GM23338 (cell line): ENCODE measurements at regions not wholly inside any gene's neighbourhood (a gene's known extent, or its start where the extent isn't known, plus 50 kb on each side); places are given as distances from the start of the nearest gene placed in this dataset.

ENCODE experiments used
- ATAC-seq: fragments of 200-7000 bp; cut with Tn5 transposase; 3 replicates; pipeline ENCODE4 v1.9.1; 2020
- DNase-seq: peaks from one replicate; pipeline ENCODE4 v3.0.0-alpha.2; 2015; ENCODE audit warnings: low spot score
- H2AFZ ChIP-seq: fragments of 200-600 bp; sonication (generic); 2 replicates; pipeline ENCODE4 v1.8.0; 2016; ENCODE audit warnings: antibody characterized with exemption, mild to moderate bottlenecking, moderate library complexity
- H3F3A ChIP-seq: fragments of 200-600 bp; sonication (generic); replicated peaks from 2 replicates; pipeline ENCODE4 v1.8.0; 2017; ENCODE audit warnings: antibody characterized with exemption, mixed run types, low read depth
- H3K27ac ChIP-seq: fragments of 200-600 bp; sonication (generic); 2 replicates; pipeline ENCODE4 v1.6.1; 2016; ENCODE audit warnings: low read depth
- H3K27me3 ChIP-seq: fragments of 200-600 bp; sonication (generic); 2 replicates; pipeline ENCODE4 v1.8.0; 2016; ENCODE audit warnings: mild to moderate bottlenecking, mixed run types, moderate library complexity; ENCODE audit not compliant: insufficient read depth
- H3K36me3 ChIP-seq: fragments of 200-600 bp; sonication (generic); 2 replicates; pipeline ENCODE4 v1.8.0; 2016; ENCODE audit warnings: mild to moderate bottlenecking; ENCODE audit not compliant: insufficient read depth
- H3K4me1 ChIP-seq: fragments of 200-600 bp; sonication (generic); 2 replicates; pipeline ENCODE4 v1.8.0; 2016; ENCODE audit warnings: mild to moderate bottlenecking, moderate library complexity; ENCODE audit not compliant: insufficient read depth
- H3K4me2 ChIP-seq: fragments of 200-600 bp; sonication (generic); 2 replicates; pipeline ENCODE4 v1.7.1; 2017; ENCODE audit warnings: mixed run types
- H3K4me3 ChIP-seq: fragments of 200-600 bp; sonication (generic); 2 replicates; pipeline ENCODE4 v1.6.1; 2016; ENCODE audit warnings: mixed run types
- H3K79me2 ChIP-seq: fragments of 200-600 bp; sonication (generic); replicated peaks from 2 replicates; pipeline ENCODE4 v1.8.0; 2017; ENCODE audit warnings: mild to moderate bottlenecking; ENCODE audit not compliant: insufficient read depth
- H3K9me2 ChIP-seq: fragments of 200-600 bp; sonication (generic); 2 replicates; pipeline ENCODE4 v1.8.0; 2017; ENCODE audit not compliant: insufficient read depth
- H4K20me1 ChIP-seq: fragments of 200-600 bp; sonication (generic); replicated peaks from 2 replicates; pipeline ENCODE4 v1.8.0; 2017; ENCODE audit warnings: mild to moderate bottlenecking; ENCODE audit not compliant: insufficient read depth
- H3K27ac Mint-ChIP-seq: 2 replicates; pipeline ENCODE4 v1.8.0; 2020; ENCODE audit warnings: inconsistent platforms, mild to moderate bottlenecking, moderate library complexity, mixed read lengths
- H3K27me3 Mint-ChIP-seq: 3 replicates; pipeline ENCODE4 v1.8.0; 2022; ENCODE audit warnings: low read depth, mild to moderate bottlenecking, moderate library complexity, mixed read lengths, inconsistent platforms; ENCODE audit not compliant: insufficient read depth, poor library complexity
- H3K36me3 Mint-ChIP-seq: 3 replicates; pipeline ENCODE4 v1.8.0; 2021; ENCODE audit warnings: low read depth, mild to moderate bottlenecking, inconsistent platforms, moderate library complexity, mixed read lengths
- H3K4me1 Mint-ChIP-seq: 3 replicates; pipeline ENCODE4 v1.8.0; 2020; ENCODE audit warnings: mild to moderate bottlenecking, inconsistent platforms, mixed read lengths
- H3K4me3 Mint-ChIP-seq: 3 replicates; pipeline ENCODE4 v1.8.0; 2021; ENCODE audit warnings: moderate library complexity, mild to moderate bottlenecking, inconsistent platforms, mixed read lengths
- H3K9me3 Mint-ChIP-seq: 3 replicates; pipeline ENCODE4 v1.8.0; 2020; ENCODE audit warnings: moderate library complexity, mild to moderate bottlenecking, inconsistent platforms, mixed read lengths
- CREB1 ChIP-seq: fragments of 250-450 bp; sonication (Bioruptor Pico); IDR thresholded peaks from 2 replicates; pipeline ENCODE4 v1.5.0; 2020; ENCODE audit warnings: low read depth, mild to moderate bottlenecking, moderate library complexity
- EZH2 ChIP-seq: fragments of 200-600 bp; sonication (generic); IDR thresholded peaks from one replicate; pipeline ENCODE4 v1.8.0; 2017; ENCODE audit warnings: antibody characterized with exemption, mild to moderate bottlenecking, low read depth; ENCODE audit not compliant: unreplicated experiment
- EZH2phosphoT487 ChIP-seq: fragments of 200-600 bp; sonication (generic); IDR thresholded peaks from one replicate; pipeline ENCODE4 v1.8.1; 2018; ENCODE audit warnings: antibody characterized with exemption; ENCODE audit not compliant: unreplicated experiment
- JUNB ChIP-seq: IDR thresholded peaks from one replicate; pipeline ENCODE4 v1.6.1; 2016; ENCODE audit warnings: antibody characterized with exemption; ENCODE audit not compliant: unreplicated experiment
- NANOG ChIP-seq: IDR thresholded peaks from 2 replicates; pipeline ENCODE4 v1.6.1; 2016; ENCODE audit warnings: antibody characterized with exemption, borderline replicate concordance
- POLR2AphosphoS5 ChIP-seq: IDR thresholded peaks from 2 replicates; pipeline ENCODE4 v1.6.1; 2016; ENCODE audit warnings: antibody characterized with exemption, low read depth
- STAT1 ChIP-seq: IDR thresholded peaks from one replicate; pipeline ENCODE4 v1.6.1; 2016; ENCODE audit warnings: antibody characterized with exemption; ENCODE audit not compliant: unreplicated experiment
- ZNF114 ChIP-seq: fragments of 250-450 bp; sonication (Bioruptor Pico); IDR thresholded peaks from 2 replicates; pipeline ENCODE4 v1.5.0; 2020; ENCODE audit warnings: mild to moderate bottlenecking, moderate library complexity
- ZNF331 ChIP-seq: fragments of 250-450 bp; sonication (Bioruptor Pico); IDR thresholded peaks from 2 replicates; pipeline ENCODE4 v1.5.0; 2020; ENCODE audit warnings: low read depth, mild to moderate bottlenecking, moderate library complexity
- TF ChIP-seq, protein P1 (sequence below), 2 experiments: fragments of 200-600 bp in 1 of 2; sonication (generic) in 1 of 2; conservative IDR thresholded peaks; 2 replicates each; pipeline versions ENCODE4 v1.5.1 to v1.6.1; 2016 to 2017; ENCODE audit warnings: antibody characterized with exemption in 2 of 2, low read depth in 2 of 2, mild to moderate bottlenecking in 2 of 2, moderate library complexity in 1 of 2
- TF ChIP-seq, protein P2 (sequence below): IDR thresholded peaks from 2 replicates; pipeline ENCODE4 v1.6.1; 2016; ENCODE audit warnings: antibody characterized with exemption

DNA sequence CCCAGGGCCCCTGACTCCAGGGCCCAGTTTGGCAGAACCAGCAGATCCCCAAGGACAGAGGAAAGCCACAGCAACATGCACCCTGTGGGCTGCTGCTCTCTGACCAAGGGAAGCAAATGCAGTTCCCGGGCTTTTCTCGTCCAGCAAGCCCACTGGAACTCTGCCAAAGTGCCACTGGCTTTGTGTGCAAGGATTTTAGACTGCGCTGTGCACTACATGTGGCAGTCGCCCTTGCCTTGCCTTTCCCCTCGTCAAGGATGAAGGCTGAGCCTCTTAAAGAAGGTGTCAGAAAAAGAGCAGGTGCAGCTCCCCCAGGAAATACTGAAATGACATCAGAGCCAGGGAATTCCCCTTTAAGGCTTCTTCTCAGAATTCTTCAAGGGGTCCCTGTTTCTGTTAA, 199.2 kb downstream of the TFCP2L1 start:
- Histone ChIP-seq H3K9me2 (no peaks in the 10 kb centered on the region), H3K27ac (no peak overlapping the region), H2AFZ (no peak overlapping the region), H3K4me1 (no peaks in the 10 kb centered on the region), H3F3A (no peaks in the 10 kb centered on the region), H3K36me3 (no peaks in the 10 kb centered on the region), H3K79me2 (no peaks in the 10 kb centered on the region), H3K27me3 (no peaks in the 10 kb centered on the region), H3K4me3 (no peak overlapping the region), H3K4me2 (no peak overlapping the region), H4K20me1 (no peaks in the 10 kb centered on the region)
- ATAC-seq (no peak), DNase-seq (no peak)
- Mint-ChIP-seq H3K36me3 (no peaks in the 10 kb centered on the region), H3K27ac (no peak overlapping the region), H3K9me3 (no peaks in the 10 kb centered on the region), H3K4me3 (no peak overlapping the region), H3K27me3 (peaks cover 19% of the 10 kb centered on the region), H3K4me1 (no peaks in the 10 kb centered on the region)
- TF ChIP-seq POLR2AphosphoS5, result no peak
- no peak for TF ChIP-seq ZNF331 (CRISPR knock-in tag)
- no peak for TF ChIP-seq JUNB
- TF ChIP-seq ZNF114 (CRISPR knock-in tag), result no peak
- TF ChIP-seq NANOG, result no peak
- TF ChIP-seq, protein P1, sequence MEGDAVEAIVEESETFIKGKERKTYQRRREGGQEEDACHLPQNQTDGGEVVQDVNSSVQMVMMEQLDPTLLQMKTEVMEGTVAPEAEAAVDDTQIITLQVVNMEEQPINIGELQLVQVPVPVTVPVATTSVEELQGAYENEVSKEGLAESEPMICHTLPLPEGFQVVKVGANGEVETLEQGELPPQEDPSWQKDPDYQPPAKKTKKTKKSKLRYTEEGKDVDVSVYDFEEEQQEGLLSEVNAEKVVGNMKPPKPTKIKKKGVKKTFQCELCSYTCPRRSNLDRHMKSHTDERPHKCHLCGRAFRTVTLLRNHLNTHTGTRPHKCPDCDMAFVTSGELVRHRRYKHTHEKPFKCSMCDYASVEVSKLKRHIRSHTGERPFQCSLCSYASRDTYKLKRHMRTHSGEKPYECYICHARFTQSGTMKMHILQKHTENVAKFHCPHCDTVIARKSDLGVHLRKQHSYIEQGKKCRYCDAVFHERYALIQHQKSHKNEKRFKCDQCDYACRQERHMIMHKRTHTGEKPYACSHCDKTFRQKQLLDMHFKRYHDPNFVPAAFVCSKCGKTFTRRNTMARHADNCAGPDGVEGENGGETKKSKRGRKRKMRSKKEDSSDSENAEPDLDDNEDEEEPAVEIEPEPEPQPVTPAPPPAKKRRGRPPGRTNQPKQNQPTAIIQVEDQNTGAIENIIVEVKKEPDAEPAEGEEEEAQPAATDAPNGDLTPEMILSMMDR (conservative IDR thresholded peaks at IDR 0.05; ENCODE audit: low read depth in 2 of 2), result no peak
- no peak for TF ChIP-seq CREB1 (CRISPR knock-in tag)
- no peak for TF ChIP-seq STAT1

DNA sequence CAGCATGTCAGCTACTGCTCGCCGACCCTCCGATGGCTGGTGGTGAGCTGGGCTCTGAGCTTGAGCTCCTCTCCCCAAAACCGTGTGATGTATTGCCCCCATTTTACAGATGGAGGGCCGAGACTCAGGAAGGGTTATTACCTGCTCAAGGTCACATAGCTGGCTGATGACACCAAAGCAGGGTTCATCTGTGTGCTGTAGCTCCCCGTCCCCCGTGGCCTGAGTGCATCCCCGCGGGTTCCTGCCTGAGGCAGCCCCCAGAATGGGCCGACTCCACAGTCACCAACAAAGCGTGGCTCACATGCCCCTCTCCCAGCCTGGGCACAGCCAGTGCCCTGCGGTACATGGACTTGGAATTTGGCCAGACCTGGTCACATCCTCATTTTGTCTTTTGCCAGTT, 198.6 kb downstream of the TFCP2L1 start:
- Histone ChIP-seq H3K4me3 (no peak overlapping the region), H2AFZ (no peak overlapping the region)
- TF ChIP-seq, protein P2, sequence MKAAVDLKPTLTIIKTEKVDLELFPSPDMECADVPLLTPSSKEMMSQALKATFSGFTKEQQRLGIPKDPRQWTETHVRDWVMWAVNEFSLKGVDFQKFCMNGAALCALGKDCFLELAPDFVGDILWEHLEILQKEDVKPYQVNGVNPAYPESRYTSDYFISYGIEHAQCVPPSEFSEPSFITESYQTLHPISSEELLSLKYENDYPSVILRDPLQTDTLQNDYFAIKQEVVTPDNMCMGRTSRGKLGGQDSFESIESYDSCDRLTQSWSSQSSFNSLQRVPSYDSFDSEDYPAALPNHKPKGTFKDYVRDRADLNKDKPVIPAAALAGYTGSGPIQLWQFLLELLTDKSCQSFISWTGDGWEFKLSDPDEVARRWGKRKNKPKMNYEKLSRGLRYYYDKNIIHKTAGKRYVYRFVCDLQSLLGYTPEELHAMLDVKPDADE, result no peak
- no peak for TF ChIP-seq EZH2
- TF ChIP-seq ZNF331 (CRISPR knock-in tag), result no peak
- no peak for TF ChIP-seq ZNF114 (CRISPR knock-in tag)
- TF ChIP-seq POLR2AphosphoS5, result no peak
- TF ChIP-seq NANOG, result no peak
- TF ChIP-seq JUNB, result no peak
- TF ChIP-seq STAT1, result no peak
- TF ChIP-seq, protein P1 (conservative IDR thresholded peaks at IDR 0.05; ENCODE audit: low read depth in 2 of 2), result no peak
- TF ChIP-seq EZH2phosphoT487, result no peak

More for the DNA sequence above, 198.6 kb downstream of the TFCP2L1 start:
- DNase-seq (no peak), ATAC-seq (no peak)
- H3K4me2 ChIP-seq, result no peak overlapping the region
- no peak overlapping the region for H3K27ac ChIP-seq
- no peaks in the 10 kb centered on the region for H3K4me1 ChIP-seq
- H3K27me3 ChIP-seq, result no peaks in the 10 kb centered on the region
- H4K20me1 ChIP-seq, result no peaks in the 10 kb centered on the region
- Mint-ChIP-seq H3K27ac (no peak overlapping the region), H3K4me1 (no peaks in the 10 kb centered on the region), H3K36me3 (peaks cover 3% of the 10 kb centered on the region; the same call in 1 of the 3 replicates), H3K9me3 (peaks cover 5% of the 10 kb centered on the region; the same call in 2 of the 3 replicates), H3K27me3 (peaks cover 19% of the 10 kb centered on the region), H3K4me3 (no peak overlapping the region)
- no peaks in the 10 kb centered on the region for H3F3A ChIP-seq
- no peaks in the 10 kb centered on the region for H3K9me2 ChIP-seq
- H3K79me2 ChIP-seq, result no peaks in the 10 kb centered on the region
- H3K36me3 ChIP-seq, result no peaks in the 10 kb centered on the region
